Spleen (tissue), 11 donors: ENCODE measurements at regions not wholly inside any gene's neighbourhood (a gene's known extent, or its start where the extent isn't known, plus 50 kb on each side); places are given as distances from the start of the nearest gene placed in this dataset.
"Not testable (repeated sequence)": the region's sequence is repeated elsewhere in the genome, so short reads cannot be mapped to it uniquely, and the experiment has no call there.

Source experiments
- DNase-seq: peaks from one replicate; pipeline ENCODE4 v3.0.0-alpha.2; 2020
- H3K27ac ChIP-seq, 8 donors: fragments of 200-600 bp; sonication (generic) in 7 of 8; 1 replicate in 4 of 8; 2 replicates in 4 of 8; pipeline versions ENCODE4 v1.5.0 to v1.8.0; 2016 to 2021; ENCODE audit warnings: inconsistent platforms in 4 of 8, mild to moderate bottlenecking in 4 of 8, moderate library complexity in 1 of 8
- H3K27me3 ChIP-seq, 7 donors: fragments of 200-600 bp; sonication (generic) in 6 of 7; replicated peaks in 1 of 7; 1 replicate in 4 of 7; 2 replicates in 3 of 7; pipeline versions ENCODE4 v1.5.0 to v1.8.0; 2016 to 2021; ENCODE audit warnings: inconsistent platforms in 3 of 7, mild to moderate bottlenecking in 1 of 7
- H3K36me3 ChIP-seq, 6 donors: fragments of 200-600 bp; sonication (generic) in 5 of 6; 1 replicate in 4 of 6; 2 replicates in 2 of 6; pipeline versions ENCODE4 v1.5.0 to v1.8.0; 2016 to 2021; ENCODE audit warnings: inconsistent platforms in 2 of 6
- H3K4me1 ChIP-seq, 6 donors: fragments of 200-600 bp; sonication (generic) in 5 of 6; 1 replicate in 3 of 6; 2 replicates in 3 of 6; pipeline versions ENCODE4 v1.5.0 to v1.8.0; 2016 to 2021; ENCODE audit warnings: inconsistent platforms in 3 of 6
- H3K4me3 ChIP-seq, 8 donors: fragments of 200-600 bp; sonication (generic) in 7 of 8; 1 replicate in 4 of 8; 2 replicates in 4 of 8; pipeline versions ENCODE4 v1.5.0 to v1.8.0; 2016 to 2021; ENCODE audit warnings: inconsistent platforms in 4 of 8, mild to moderate bottlenecking in 4 of 8, moderate library complexity in 2 of 8
- H3K9me3 ChIP-seq, 8 donors: fragments of 200-600 bp; sonication (generic) in 7 of 8; 1 replicate in 4 of 8; 2 replicates in 4 of 8; pipeline versions ENCODE4 v1.5.0 to v1.8.0; 2016 to 2021; ENCODE audit warnings: inconsistent platforms in 4 of 8
- POLR2A ChIP-seq, 3 donors: fragments of 450-650 bp; IDR thresholded peaks; one replicate each; pipeline ENCODE4 v1.5.1; 2017; ENCODE audit warnings: antibody characterized with exemption in 3 of 3, mild to moderate bottlenecking in 1 of 3
- POLR2AphosphoS5 ChIP-seq, 3 donors: sonication (generic); formaldehyde crosslinking; IDR thresholded peaks; one replicate each; pipeline ENCODE4 v1.5.1; 2017; ENCODE audit warnings: antibody characterized with exemption in 3 of 3
- WGBS, 5 donors: extraction: QIAGEN DNeasy Blood & Tissue Kit in 3 of 5; methylation state at CpG; one replicate each; pipeline versions ENCODE4 v1.1.5 to v1.1.7; 2013 to 2018; 5-methylcytosine and 5-hydroxymethylcytosine counted together
- intact Hi-C: fragments of 100-400 bp; cut with DNase I; formaldehyde crosslinking; loops from one replicate; pipeline ENCODE4 v1.15.0; 2023; ENCODE audit warnings: low total_unique reads
- TF ChIP-seq, protein P1 (sequence below), 11 experiments: fragments of 200-600 bp in 7 of 11; fragments of 450-650 bp in 4 of 11; sonication (generic) in 4 of 11; IDR thresholded peaks in 8 of 11; conservative IDR thresholded peaks in 3 of 11; 1 replicate in 7 of 11; 2 replicates in 4 of 11; pipeline versions ENCODE4 v1.4.0 to v1.8.0; 2016 to 2021; ENCODE audit warnings: antibody characterized with exemption in 11 of 11, inconsistent platforms in 4 of 11, mild to moderate bottlenecking in 1 of 11
- donor health status: healthy with polysubstance abuse.
- donor health status: DM: no; HTN: no; CAD: no; lungs with moderate emphysema.
- donor health status: DM: no; HTN: no; CAD: no.
- donor health status: Bipolar disorder and iron deficiency.
- donor health status: healthy.
- donor health status: DM: no; HTN: no; CAD: no.
- donor health status: DM: yes; HTN: yes; CAD: no.

DNA sequence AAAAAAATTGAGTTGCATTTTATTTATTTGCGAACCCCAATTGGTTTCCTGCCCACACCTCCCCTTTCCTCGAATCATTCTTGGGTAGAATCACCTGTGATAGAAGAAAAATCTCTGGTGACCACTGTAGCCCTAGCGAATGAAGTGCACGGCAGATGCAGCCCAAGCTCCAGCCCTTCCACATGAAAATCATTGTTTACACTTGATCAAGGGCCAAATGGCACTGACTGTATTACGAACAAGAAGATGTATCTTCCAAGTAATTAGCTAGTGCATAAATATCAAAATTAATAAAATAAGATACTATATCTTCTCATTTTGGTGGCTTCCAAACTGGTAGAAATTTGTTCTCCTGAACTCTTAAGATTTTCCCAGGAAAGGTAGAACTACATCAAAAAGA, 93.4 kb upstream of the ARID1B start:
- H3K4me3 ChIP-seq: no peak overlapping the region
- intact Hi-C loops: loop anchor here (10.0 kb wide), 1 partner anchor 119 kb away; no protein-coding TSS in a partner anchor
- TF ChIP-seq, protein P1, sequence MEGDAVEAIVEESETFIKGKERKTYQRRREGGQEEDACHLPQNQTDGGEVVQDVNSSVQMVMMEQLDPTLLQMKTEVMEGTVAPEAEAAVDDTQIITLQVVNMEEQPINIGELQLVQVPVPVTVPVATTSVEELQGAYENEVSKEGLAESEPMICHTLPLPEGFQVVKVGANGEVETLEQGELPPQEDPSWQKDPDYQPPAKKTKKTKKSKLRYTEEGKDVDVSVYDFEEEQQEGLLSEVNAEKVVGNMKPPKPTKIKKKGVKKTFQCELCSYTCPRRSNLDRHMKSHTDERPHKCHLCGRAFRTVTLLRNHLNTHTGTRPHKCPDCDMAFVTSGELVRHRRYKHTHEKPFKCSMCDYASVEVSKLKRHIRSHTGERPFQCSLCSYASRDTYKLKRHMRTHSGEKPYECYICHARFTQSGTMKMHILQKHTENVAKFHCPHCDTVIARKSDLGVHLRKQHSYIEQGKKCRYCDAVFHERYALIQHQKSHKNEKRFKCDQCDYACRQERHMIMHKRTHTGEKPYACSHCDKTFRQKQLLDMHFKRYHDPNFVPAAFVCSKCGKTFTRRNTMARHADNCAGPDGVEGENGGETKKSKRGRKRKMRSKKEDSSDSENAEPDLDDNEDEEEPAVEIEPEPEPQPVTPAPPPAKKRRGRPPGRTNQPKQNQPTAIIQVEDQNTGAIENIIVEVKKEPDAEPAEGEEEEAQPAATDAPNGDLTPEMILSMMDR (IDR thresholded peaks at IDR 0.05 in 8 of 11, conservative IDR thresholded peaks at IDR 0.05 in 3 of 11): no peak
- no peak for TF ChIP-seq POLR2AphosphoS5 (IDR thresholded peaks at IDR 0.05)
- TF ChIP-seq POLR2A (IDR thresholded peaks at IDR 0.05): no peak
- no peaks in the 10 kb centered on the region for H3K27me3 ChIP-seq
- no peaks in the 10 kb centered on the region for H3K9me3 ChIP-seq
- H3K4me1 ChIP-seq: peaks cover 6 to 27% (median 22%) of the 10 kb centered on the region in 6 donors
- DNase-seq: no peak
- H3K36me3 ChIP-seq: no peaks in the 10 kb centered on the region
- 92 to 96% (median 94%) methylated on average over 5 of the region's 5 CpGs for WGBS, 5 donors
- no peak overlapping the region for H3K27ac ChIP-seq

DNA sequence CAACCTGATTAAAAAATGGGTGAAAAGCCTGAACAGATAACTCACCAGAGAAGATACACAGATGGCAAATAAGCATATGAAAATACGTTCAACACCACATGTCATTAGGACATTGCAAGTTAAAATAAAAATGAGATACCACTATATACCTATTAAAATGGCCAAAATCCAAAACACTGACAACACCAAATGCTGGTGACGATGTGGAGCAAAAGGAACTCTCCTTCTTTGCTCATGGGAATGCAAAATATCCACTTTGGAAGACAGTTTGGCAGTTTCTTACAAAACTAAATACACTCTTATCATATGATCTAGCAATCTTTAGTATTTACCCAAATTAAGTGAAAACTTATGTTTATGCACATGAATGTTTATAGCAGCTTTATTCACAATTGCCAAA, 100.5 kb upstream of the ARID1B start:
- no peak overlapping the region for H3K4me3 ChIP-seq
- H3K36me3 ChIP-seq: no peaks in the 10 kb centered on the region
- WGBS, 5 donors: 85 to 95% (median 93%) methylated on average over 2 of the region's 2 CpGs
- intact Hi-C loops: no loop called here
- no peaks in the 10 kb centered on the region for H3K27me3 ChIP-seq
- peaks cover 0 to 27% (median 17%) of the 10 kb centered on the region in 8 donors for H3K9me3 ChIP-seq
- TF ChIP-seq, protein P1 (IDR thresholded peaks at IDR 0.05 in 8 of 11, conservative IDR thresholded peaks at IDR 0.05 in 3 of 11): no peak
- TF ChIP-seq POLR2AphosphoS5 (IDR thresholded peaks at IDR 0.05) (no peak), POLR2A (IDR thresholded peaks at IDR 0.05) (no peak)
- no peak for DNase-seq
- no peaks in the 10 kb centered on the region for H3K4me1 ChIP-seq
- no peak overlapping the region for H3K27ac ChIP-seq

DNA sequence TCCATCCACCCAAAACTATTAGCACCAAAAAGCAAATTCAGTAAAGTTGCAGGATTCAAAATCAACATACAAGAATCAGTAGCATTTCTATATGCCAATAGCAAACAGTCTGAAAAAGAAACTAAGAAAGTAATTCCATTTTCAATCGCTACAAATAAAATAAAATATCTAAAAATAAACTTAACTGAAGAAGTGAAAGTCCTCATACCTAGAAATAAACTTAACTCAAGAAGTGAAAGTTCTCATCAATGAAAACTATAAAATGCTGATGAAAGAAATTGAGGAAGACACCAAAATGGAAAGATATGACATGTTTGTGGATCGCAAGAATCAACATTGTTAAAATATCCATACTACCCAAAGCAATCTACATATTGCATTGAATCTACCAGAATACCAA, 103.0 kb upstream of the ARID1B start:
- Histone ChIP-seq H3K27me3 (no peaks in the 10 kb centered on the region), H3K9me3 (peaks cover 0 to 27% (median 17%) of the 10 kb centered on the region in 8 donors), H3K36me3 (no peaks in the 10 kb centered on the region), H3K4me1 (no peaks in the 10 kb centered on the region), H3K27ac (no peak overlapping the region), H3K4me3 (no peak overlapping the region)
- 71 to 87% (median 75%) methylated on average over 2 of the region's 2 CpGs for WGBS, 5 donors
- no peak for TF ChIP-seq POLR2A (IDR thresholded peaks at IDR 0.05)
- TF ChIP-seq, protein P1 (IDR thresholded peaks at IDR 0.05 in 8 of 11, conservative IDR thresholded peaks at IDR 0.05 in 3 of 11): no peak
- TF ChIP-seq POLR2AphosphoS5 (IDR thresholded peaks at IDR 0.05): no peak
- DNase-seq: no peak
- intact Hi-C loops: no loop called here

DNA sequence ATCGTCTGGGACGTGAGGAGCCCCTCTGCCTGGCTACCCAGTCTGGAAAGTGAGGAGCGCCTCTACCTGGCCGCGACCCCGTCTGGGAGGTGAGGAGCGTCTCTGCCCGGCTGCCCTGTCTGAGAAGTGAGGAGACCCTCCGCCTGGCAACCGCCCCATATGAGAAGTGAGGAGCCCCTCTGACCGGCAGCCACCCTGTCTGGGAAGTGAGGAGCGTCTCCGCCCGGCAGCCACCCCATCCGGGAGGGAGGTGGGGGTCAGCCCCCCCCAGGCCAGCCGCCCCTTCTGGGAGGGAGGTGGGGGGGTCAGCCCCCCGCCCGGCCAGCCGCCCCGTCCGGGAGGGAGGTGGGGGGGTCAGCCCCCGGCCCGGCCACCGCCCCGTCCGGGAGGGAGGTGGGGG, 107.1 kb upstream of the ARID1B start:
- H3K4me3 ChIP-seq, H3K36me3 ChIP-seq, H3K27me3 ChIP-seq, H3K27ac ChIP-seq, DNase-seq, intact Hi-C loops, H3K4me1 ChIP-seq: not testable (repeated sequence)
- WGBS, 5 donors: 96 to 100% (median 96%) methylated on average over 1 to 26 of the region's 26 CpGs
- peaks cover 0 to 21% (median 17%) of the 10 kb centered on the region in 8 donors for H3K9me3 ChIP-seq

DNA sequence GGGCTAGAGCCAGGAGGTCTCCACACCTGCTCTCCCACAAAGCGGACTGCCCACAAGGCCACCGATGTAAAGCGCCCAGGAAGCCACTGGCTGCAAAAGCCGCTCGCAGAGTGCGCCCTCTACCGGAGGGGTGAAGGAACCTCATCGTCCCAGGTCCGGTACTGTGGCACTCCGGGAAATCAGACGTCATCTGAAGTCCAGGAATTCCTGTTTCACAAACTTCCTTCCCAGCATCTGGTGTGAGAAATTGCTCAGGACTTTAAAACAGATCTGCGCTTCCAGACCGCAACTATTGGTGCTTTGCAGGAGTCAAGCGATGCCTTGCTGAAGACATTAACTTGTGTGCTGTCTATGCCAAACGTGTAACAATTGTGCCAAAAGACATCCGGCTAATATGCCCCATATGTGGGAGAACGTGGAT, 115.1 kb upstream of the ARID1B start:
- TF ChIP-seq POLR2A (IDR thresholded peaks at IDR 0.05): no peak
- TF ChIP-seq, protein P1 (IDR thresholded peaks at IDR 0.05 in 8 of 11, conservative IDR thresholded peaks at IDR 0.05 in 3 of 11): peak in 5 of 11 experiments; percentile 19 to 45 (median 29)
- TF ChIP-seq POLR2AphosphoS5 (IDR thresholded peaks at IDR 0.05): no peak
- intact Hi-C loops: no loop called here
- no peak for DNase-seq
- Histone ChIP-seq H3K27me3 (no peaks in the 10 kb centered on the region), H3K9me3 (no peaks in the 10 kb centered on the region), H3K4me3 (no peak overlapping the region), H3K27ac (no peak overlapping the region), H3K4me1 (no peaks in the 10 kb centered on the region), H3K36me3 (no peaks in the 10 kb centered on the region)
- WGBS, 5 donors: 46 to 82% (median 77%) methylated on average over 17 of the region's 17 CpGs
